OCI-LY1 (cell line): ENCODE measurements at regions not wholly inside any gene's neighbourhood (a gene's known extent, or its start where the extent isn't known, plus 50 kb on each side); places are given as distances from the start of the nearest gene placed in this dataset.

Experiments used
- CTCF ChIP-seq: fragments of 200-600 bp; sonication (generic), shearing (Covaris generic); IDR thresholded peaks from 2 replicates; pipeline ENCODE4 v1.5.1; 2017; ENCODE audit warnings: mild to moderate bottlenecking, antibody characterized with exemption, low read length, moderate library complexity, mixed read lengths
- EZH2 ChIP-seq: fragments of 200-600 bp; sonication (generic), shearing (Covaris generic); IDR thresholded peaks from 2 replicates; pipeline ENCODE4 v1.8.0; 2017; ENCODE audit warnings: borderline replicate concordance, mixed run types, mild to moderate bottlenecking, antibody characterized with exemption, low read length, moderate library complexity, mixed read lengths

GRCh38 chr6:119830494-119831295 lies 481.1 kb upstream of the MAN1A1 start:
- TF ChIP-seq CTCF (no peak), EZH2 (no peak)
